ENCODE measurements at regions not wholly inside any gene's neighbourhood (a gene's known extent, or its start where the extent isn't known, plus 50 kb on each side); places are given as distances from the start of the nearest gene placed in this dataset.

DNA sequence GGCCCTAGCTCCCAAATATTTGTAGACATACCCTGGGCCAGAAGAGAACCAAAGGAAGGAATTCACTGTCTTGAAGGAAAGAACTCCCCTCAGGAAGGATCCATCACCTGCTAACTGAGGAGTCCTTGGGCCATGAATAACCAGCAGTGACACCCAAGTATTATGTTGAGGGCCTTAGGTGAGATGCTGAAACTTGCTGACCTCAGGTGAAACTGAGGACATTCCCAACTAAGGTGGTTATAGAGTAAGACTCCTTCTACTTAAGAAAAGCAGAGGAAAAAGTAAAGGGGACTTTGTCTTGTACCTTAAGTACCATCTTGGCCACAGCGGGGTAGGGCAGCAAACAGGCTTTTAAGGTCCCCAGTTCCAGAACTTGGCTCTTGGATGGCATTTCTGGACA, 491.7 kb downstream of the C6orf118 start:
- TF ChIP-seq, protein P1, sequence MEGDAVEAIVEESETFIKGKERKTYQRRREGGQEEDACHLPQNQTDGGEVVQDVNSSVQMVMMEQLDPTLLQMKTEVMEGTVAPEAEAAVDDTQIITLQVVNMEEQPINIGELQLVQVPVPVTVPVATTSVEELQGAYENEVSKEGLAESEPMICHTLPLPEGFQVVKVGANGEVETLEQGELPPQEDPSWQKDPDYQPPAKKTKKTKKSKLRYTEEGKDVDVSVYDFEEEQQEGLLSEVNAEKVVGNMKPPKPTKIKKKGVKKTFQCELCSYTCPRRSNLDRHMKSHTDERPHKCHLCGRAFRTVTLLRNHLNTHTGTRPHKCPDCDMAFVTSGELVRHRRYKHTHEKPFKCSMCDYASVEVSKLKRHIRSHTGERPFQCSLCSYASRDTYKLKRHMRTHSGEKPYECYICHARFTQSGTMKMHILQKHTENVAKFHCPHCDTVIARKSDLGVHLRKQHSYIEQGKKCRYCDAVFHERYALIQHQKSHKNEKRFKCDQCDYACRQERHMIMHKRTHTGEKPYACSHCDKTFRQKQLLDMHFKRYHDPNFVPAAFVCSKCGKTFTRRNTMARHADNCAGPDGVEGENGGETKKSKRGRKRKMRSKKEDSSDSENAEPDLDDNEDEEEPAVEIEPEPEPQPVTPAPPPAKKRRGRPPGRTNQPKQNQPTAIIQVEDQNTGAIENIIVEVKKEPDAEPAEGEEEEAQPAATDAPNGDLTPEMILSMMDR (IDR thresholded peaks at IDR 0.05; ENCODE audit: low read depth, low read length), result no peak
- no peak for TF ChIP-seq EZH2phosphoT487 (IDR thresholded peaks at IDR 0.05; ENCODE audit: low read depth)
